ENCODE measurements at regions not wholly inside any gene's neighbourhood (a gene's known extent, or its start where the extent isn't known, plus 50 kb on each side); places are given as distances from the start of the nearest gene placed in this dataset.
"Not testable (repeated sequence)": the region's sequence is repeated elsewhere in the genome, so short reads cannot be mapped to it uniquely, and the experiment has no call there.

DNA sequence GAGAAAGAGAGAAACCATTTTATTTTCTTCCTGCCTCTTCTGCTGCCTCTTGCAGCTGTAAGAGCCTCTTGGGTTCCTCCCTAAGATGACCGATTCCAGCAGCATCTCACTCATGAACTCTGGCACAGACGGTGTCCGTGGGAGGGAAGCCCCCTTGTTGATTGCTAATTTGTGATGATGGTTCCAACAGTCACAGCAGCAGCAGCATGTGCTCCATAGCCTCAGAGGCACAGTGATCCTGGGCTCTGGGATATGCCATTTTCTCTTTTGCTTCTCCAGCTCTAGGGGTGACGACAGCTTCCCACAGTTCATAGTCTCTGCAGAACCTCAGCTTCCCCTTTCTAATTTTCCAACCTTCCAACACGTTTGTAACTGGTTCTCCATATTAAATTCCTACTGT, 324.2 kb upstream of the HS6ST1 start:
- FAIRE-seq (no peak), DNase-seq (ENCODE audit: low spot score) (no peak)

DNA sequence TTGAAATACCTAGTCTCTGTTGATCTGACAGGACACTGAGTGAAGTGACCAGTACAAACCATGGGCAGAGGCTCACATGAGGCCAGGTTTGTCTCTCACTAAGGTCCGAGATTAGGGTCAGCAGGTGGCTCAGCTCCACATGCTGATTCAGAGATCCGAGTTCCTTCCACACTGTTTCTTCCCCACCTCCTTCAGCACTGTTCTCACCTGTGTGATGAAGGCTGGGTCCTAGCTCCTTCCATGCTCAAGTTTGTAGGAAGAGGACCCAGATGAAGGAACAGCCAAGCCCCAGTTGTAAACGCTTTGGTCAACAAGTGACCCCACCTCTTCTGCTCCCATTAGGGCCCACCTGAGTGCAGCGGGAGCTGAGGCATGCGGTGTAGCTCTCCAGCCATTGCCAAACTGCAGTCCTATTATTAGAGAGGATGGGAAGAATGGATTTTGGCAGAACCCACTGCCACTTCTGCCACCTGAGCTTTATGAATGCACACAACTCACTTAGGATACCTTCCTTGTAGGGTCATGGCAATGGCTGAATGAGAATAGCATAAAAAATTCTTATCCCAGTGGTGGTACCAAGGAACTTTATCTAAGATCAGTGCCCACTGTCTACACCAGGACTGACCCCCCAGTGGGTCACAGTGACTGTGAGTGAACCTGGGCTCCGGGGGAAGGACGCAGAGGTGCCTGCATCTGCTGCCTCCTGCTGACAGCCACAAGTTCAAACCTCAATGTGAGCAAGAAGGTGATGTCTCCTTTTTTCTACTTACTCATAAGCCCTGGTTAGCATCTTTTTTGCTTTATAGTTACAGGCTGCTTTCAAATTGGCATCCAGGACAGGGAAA, 324.8 kb upstream of the HS6ST1 start:
- FAIRE-seq, result no peak

DNA sequence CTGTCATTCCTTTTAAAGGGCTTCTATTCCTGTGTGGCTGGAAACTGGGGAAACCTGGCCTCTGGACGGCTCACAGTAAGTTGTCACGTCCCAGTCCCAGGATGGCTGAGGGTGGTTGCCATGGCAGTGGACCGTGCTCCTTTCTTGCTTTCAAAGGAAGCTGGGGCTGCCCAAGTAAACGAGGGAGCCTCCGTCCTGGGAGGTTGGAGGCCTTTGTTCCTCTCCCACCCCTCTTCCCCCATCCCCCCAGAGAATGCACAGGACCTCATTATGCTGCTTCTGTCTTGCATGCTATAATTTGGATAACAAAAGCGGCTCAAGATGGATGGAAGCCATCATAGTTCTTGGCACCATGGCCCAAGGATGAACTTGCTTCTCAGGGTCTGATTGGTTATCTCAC, 325.5 kb upstream of the HS6ST1 start:
- DNase-seq (ENCODE audit: low spot score) (no peak), FAIRE-seq (no peak)

More for the DNA sequence above, 324.8 kb upstream of the HS6ST1 start:
- no peak for DNase-seq (ENCODE audit: low spot score)

DNA sequence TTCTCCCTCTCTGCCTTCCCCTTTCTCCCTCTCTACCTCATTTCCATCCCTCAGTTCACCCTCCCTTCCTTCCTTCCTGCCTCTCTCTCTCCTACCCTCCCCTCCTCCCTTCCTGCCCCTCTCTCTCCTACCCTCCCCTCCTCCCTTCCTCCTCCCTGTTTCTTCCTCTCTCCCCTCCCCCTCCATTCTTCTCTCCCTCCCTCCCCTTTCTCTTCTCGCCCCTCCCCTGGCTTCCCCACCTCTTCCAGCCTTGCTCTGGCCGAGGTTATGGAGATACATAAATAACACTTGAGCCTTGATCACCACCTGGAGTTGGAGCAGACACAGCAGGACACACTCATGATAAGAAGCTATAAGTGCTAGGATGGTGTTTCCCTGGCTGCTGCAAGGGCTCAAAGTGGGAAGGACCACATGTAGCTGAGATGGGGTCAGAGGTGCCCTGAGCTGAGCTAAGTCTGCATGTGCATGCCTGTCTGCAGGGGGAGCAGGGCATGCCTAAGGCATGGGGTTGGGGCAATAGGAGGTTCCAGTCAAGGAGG, 326.1 kb upstream of the HS6ST1 start:
- FAIRE-seq, result no peak

DNA sequence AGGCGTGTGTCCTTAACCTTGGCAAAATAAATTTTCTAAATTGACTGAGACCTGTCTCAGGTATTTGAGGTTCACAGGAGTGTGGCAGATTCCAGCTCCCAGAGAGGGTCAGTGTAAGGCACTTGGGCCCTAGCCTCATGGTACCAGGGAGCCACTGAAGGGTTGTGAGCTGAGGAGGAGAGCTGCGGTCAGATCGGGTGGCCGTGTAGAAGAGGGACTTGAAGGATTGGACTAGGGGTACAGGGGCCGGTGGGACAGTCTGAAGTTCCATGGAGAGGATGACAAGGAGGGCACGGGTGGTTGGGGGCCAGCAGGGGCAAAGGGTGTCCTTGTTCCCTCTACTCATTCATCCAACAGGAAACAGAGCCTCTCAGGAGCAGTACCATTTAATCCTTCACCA, 327.0 kb upstream of the HS6ST1 start:
- FAIRE-seq (no peak), DNase-seq (ENCODE audit: low spot score) (no peak)

More for the DNA sequence above, 326.1 kb upstream of the HS6ST1 start:
- DNase-seq (ENCODE audit: low spot score), result no peak

DNA sequence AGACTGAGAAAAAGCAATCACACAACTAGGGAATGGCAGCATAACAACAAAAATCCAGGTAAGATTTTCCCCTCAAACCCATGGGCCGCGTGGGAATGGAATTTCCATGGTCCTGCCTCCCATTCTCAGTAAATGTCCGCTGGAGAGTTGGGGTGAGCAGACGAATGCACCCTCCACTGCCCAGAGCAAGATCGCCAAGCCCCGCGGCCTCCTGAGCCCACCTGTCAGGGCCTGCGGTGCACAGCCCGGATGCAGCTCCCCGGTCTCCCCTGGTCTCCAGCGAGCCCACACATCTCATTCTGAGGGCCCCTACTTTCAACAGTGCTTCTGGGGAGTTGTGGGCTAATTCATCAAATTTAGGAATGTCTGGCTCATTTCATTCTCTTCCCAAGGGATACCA, 327.4 kb upstream of the HS6ST1 start:
- DNase-seq (ENCODE audit: low spot score), result no peak
- no peak for FAIRE-seq

DNA sequence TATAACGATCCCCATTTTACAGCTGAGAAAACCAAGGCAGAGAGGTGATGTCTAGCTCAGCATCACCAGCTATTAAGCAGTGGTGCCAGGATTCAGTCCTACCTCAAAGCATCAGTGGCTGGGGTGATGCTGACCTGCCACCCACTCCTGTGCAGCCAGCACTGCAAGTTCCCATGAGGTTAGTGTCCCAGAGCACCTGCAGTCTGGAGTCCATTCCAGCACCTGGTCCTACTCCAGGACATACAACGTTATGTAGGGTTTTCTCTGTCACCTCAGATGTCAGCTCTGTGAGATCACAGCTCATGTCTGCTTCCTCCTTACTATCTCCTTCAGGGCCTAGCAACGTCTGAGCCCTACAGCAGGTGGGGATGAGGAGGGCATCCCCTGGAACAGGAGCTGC, 328.0 kb upstream of the HS6ST1 start:
- DNase-seq (ENCODE audit: low spot score), result no peak
- no peak for FAIRE-seq

DNA sequence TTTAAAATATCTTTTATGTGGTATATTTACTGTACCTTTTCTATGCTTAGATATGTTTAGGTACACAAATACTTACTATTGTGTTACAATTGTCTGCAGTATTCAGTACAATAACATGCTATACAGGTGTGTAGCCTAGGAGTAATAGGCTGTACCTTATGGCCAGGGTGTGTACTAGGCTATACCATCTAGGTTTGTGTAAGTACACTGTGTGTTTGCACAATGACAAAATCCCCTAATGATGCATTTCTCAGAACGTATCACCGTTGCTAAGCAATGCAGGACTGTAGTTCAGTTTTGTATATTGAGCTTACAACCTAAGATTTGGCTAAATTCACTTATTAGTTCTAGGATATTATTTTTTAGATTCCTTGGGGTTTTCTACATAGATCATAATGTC, 332.3 kb upstream of the HS6ST1 start:
- FAIRE-seq, result no peak
- DNase-seq (ENCODE audit: low spot score), result no peak

DNA sequence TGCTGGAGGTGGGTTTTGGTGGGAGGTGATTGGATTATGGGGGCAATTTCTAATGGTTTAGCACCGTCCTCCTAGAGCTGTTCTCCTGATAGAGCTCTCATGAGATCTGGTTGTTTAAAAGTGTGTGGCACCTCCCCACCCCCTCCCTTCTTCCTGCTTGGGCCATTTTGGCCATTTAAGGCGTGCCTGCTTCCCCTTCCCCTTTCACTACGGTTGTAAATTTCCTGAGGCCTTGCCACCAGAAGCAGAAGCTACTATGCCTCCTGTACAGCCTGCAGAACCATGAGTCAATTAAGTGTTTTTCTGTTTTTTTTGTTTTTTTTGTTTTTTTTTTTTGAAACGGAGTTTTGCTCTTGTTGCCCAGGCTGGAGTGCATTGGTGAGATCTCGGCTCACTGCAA, 335.7 kb upstream of the HS6ST1 start:
- DNase-seq (ENCODE audit: low spot score) (no peak), FAIRE-seq (no peak)

DNA sequence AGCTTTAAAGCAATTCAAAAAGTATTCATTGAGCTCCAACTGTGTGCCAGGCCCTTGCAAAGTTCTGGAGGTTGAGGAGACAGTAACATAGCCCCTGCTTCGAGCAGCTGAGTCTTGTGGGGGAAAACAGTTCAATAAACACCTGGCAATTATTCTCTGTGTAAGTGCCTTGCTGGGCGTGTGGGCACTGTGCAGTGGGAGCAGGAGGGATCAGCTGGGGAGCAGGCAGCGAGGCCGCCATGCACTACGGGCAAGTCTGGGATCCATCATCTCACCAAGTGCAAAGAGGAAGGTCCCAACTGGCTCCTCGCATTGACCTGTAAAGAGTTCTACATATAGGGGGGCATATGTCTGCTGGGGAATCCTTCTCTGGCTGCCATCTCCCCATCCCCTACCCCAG, 342.2 kb upstream of the HS6ST1 start:
- FAIRE-seq (no peak), DNase-seq (ENCODE audit: low spot score) (no peak)

DNA sequence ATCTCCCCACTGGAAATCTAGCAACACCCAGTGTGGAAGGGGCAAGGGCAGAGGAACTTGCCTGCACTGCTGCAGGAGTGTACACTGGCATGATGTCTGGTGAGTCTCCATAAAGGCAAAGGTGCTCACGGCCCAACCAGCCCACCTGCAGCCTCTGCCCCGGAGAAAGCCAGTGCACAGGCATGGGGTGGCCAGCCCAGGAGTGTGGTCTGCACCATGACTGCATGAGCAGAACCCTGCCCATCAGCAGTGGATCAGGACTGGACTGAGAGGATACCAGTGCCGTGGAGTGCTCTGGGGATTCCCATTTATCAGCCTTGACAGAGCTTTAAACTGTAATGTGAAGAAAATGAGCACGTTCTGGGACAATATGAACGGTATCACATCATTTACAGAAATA, 342.6 kb upstream of the HS6ST1 start:
- FAIRE-seq (no peak), DNase-seq (ENCODE audit: low spot score) (no peak)

DNA sequence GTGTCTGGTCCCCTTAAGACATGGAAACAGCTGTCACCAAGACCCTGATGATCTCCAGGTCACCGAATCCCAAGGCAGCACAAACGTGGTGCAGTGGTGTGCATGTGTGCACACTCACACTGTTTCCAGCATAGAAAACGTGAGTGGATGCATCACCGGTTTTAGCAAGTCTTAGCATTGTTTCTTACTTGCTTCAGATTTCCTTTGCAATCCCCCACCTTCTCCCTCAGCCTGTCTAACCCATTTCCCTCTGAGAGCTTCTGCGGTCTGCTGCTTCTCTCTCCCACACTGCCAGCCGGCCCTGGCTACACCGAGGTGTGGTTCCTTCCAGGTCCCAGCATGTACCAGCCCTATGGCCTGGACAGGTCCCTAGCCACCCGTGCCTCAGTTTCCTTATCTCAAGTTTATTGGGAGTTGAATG, 343.4 kb upstream of the HS6ST1 start:
- no peak for FAIRE-seq

DNA sequence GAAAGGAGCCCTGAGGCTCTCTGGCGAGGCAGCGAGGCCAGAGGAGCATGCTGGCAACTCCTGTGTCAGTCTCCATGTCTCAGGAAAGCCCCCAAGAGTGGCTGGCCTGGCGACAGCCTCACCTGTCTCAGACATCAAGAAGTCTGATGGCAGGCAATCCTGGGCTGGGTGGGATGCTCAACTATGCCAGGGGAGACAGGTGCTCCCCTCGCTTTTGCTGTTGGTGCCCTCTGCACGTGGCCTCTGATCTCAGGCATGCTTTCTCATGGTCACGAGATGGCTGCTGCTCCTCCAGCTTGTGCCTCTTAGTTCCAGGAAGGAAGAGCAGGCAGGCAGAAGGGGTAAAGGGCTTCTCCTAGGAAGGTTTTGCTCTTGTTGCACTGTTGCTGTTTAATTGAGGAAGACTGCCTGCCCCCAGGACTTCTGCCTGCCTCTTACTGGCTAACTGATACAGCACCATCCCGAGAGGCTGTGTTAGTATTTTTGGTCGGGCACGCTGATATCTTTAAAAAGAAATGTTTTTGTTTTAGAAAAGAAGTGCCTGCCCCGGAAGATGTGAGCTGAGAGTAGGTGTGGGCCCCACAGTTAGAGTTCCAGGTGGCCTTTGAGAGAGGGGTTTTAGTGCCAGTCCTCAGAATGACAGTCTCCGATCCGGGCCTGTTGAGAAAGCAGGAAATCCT, 344.8 kb upstream of the HS6ST1 start:
- DNase-seq (ENCODE audit: low spot score) (no peak), FAIRE-seq (no peak)

More for the DNA sequence above, 343.4 kb upstream of the HS6ST1 start:
- no peak for DNase-seq (ENCODE audit: low spot score)

DNA sequence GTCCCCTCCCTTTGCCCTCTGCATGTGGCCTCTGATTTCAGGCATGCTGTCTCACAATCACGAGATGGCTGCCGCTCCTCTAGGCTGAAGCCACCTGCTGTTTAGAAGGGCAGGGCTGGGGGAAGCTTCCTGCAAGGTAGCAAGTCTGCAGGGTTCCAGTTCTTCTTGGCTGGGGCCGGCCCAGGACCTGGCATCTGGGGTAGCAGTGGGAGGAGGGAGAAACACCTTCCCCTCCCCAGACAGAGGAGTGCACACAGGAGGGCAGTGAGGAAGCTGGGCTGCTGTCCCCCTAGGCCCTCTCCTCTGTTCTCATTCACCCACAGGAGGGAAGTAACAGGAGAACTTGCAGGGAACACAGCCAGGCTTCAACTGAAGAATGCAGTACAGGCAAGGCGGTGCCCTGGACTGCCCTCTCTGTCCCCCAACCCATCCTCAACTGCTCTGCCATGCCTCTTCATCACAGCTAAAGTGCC, 345.9 kb upstream of the HS6ST1 start:
- DNase-seq (ENCODE audit: low spot score), result no peak
- no peak for FAIRE-seq

DNA sequence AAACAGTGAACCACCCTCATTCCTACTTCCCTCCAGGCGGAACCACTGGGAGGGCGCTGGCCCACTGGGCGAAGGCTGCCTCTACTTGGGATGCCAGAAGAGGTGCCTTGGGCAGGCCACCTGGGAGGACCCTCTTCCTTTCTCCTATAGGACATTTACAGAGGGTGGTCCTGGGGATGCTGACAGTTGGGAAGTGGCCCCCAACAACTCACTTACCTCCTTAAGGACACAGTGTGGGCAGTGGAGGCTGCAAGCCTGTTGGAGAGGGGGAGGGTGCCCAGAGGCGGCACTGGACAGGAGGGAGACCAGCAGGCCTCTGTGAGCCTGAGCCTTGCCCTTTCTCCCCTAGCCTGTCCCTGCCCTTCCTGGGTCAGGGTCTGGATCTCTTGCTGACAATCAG, 346.4 kb upstream of the HS6ST1 start:
- FAIRE-seq, result no peak
- DNase-seq (ENCODE audit: low spot score), result no peak

DNA sequence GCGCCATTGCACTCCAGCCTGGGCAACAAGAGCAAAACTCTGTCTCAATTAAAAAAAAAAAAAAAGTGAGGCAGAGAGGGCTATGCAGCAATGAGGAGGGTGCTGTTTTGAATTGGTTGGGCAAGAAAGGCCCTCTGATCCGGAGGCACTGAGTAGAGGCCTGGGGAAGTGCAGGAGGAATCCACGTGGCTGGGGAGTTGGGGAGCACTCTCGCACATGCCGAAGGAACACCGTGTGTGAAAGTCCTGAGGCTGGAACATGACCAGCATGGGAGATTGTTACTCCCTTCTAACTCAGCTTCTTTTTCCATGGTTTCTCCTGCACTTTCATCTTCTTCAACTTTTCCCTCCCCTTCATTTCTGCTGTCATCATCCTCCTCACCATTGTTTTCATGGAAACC, 347.9 kb upstream of the HS6ST1 start:
- DNase-seq (ENCODE audit: low spot score) (no peak), FAIRE-seq (no peak)

DNA sequence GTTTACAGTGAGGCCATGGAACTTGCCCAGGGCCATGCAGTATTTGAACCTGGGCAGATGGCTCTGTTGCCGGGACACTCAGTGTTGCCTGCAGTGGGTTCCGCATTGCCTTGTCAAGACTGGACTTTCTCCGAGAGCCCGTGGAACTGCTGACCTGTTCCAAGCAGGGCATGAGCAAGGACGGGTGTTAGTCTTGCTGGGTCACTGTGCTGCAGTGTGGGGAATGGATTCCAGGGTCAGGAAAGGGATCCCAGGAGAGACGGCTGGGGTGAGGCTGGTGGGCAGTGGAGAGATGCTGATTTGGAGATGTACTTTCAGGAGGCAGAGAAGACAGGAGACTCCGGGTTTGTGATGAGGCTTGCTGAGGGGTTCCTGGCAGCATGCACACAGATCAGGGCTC, 348.7 kb upstream of the HS6ST1 start:
- DNase-seq (ENCODE audit: low spot score) (no peak), FAIRE-seq (no peak)

DNA sequence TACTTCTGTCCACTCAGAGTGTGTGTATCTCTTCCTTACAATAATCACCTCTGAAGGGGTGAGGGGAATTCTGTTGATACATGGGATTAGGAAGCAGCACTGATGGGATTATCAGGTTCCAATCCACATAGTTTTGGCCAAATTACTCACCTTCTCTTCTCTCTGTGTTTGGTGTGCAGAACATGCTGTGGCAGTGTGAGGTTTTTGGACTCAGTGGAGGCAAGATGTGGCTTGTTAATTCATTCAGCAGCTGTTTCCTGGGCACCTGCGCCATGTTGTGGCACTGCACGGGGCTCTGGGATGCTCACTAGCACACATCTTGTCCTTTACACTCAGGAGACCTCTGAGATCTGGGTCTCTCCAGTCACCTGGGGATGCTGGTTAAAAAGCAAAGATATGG, 350.3 kb upstream of the HS6ST1 start:
- DNase-seq (ENCODE audit: low spot score) (no peak), FAIRE-seq (no peak)

DNA sequence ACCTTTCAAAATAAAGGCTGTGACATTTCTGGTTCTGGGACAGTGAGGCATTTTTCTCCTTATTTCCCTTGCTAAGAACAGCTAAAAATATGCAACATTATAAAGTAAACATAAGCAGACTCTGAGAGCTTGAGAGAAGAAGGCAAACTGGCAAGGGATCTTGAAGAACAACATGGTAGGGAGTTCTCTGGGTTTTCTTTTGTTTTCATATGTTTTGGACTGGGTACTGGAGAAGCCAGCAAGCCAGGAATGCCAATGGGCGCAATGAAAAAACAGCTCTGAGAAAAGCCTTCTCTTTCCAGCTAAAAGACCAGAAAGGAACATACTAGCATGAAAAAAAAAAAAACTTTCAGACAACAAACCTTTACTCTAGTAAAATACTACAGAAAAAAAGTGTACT, 351.4 kb upstream of the HS6ST1 start:
- DNase-seq (ENCODE audit: low spot score), result no peak
- FAIRE-seq, result no peak

DNA sequence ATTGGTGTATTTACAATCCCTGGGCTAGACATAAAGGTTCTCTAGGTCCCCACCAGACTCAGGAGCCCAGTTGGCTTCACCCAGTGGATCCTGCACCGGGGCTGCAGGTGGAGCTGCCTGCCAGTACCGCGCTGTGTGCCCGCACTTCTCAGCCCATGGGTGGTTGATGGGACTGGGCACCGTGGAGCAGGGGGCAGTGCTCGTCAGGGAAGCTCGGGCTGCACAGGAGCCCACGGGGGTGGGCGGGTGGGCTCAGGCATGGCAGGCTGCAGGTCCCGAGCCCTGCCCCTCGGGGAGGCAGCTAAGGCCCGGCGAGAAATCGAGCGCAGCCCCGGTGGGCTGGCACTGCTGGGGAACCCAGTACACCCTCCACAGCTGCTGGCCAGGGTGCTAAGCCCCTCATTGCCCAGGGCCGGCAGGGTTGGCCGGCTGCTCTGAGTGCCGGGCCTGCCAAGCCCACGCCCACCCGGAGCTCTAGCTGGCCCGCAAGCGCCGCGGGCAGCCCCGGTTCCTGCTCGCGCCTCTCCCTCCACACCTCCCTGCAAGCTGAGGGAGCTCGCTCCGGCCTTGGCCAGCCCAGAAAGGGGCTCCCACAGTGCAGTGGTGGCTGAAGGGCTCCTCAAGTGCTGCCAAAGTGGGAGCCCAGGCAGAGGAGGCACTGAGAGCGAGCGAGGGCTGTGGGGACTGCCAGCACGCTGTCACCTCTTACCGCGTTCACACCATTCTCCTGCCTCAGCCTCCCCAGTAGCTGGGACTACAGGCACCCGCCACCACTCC, 353.5 kb upstream of the HS6ST1 start:
- not testable (repeated sequence) for DNase-seq (ENCODE audit: low spot score); FAIRE-seq

DNA sequence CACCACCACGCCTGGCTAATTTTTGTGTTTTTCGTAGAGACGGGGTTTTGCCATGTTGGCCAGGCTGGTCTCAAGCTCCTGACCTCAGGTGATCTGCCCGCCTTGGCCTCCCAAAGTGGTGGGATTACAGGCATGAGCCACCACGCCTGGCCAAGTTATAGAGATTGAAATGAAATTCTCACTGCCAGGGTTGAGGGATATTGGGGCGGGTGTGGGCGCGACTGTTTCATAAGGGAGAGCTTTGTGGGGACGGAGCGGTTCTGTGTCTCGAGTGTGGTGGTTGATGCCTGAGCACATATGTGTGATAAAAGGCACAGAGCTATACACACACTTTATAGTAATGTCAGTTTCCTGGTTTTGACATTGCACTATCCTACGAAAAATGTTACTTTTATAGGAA, 361.0 kb upstream of the HS6ST1 start:
- DNase-seq (ENCODE audit: low spot score); FAIRE-seq: not testable (repeated sequence)

DNA sequence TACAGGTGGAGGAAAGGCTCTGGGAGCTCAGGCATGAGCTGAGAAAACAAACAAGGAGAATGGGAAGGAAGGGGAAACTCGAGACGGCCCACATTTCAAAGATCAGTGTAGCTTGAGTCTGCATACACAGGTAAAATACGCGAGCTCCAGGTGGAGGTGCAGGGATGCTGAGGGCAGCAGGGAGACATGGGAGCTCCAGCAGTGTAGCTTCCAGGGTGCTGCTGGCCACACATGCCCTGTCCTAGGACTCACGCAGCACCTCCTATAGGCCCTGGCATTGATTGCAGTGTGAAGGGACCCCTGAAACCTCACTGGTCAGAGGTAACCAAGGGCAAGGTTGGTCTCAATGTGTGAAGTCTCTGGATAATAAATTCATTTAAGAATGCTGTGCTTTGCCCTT, 362.8 kb upstream of the HS6ST1 start:
- no peak for DNase-seq (ENCODE audit: low spot score)

More for the DNA sequence above, 362.8 kb upstream of the HS6ST1 start:
- FAIRE-seq, result no peak

All from RCC 7860 (cell line).